ENCODE measurements at regions not wholly inside any gene's neighbourhood (a gene's known extent, or its start where the extent isn't known, plus 50 kb on each side); places are given as distances from the start of the nearest gene placed in this dataset.

DNA sequence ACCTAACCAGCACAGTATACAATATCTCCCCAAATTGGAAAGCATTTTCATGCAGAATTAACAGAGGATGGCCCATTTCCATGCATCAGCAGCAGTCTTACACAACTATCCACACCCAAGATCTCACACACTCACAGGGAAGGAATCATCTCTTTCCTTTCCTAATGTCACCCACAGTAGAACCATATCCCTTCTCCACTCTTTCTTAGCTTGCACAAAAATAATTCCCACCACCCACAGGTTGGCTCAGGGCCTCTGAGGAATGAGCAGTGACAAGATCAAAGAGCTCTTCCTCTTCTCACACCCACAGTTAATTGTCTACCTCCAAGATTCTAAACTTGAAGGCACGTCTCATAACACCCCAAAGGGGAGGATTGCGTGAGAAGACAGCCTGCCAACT, 217.7 kb upstream of the VEGFC start:
- ATAC-seq: no peak
- Histone ChIP-seq H3K36me3 (no peaks in the 10 kb centered on the region), H3K4me3 (no peak overlapping the region), H3K27ac (no peak overlapping the region), H3K4me1 (no peaks in the 10 kb centered on the region), H3K27me3 (no peaks in the 10 kb centered on the region), H3K9me3 (peaks cover 0 to 28% (median 11%) of the 10 kb centered on the region in 12 donors)
- 48 to 70% (median 49%) methylated on average over 2 of the region's 2 CpGs for WGBS, 4 donors
- TF ChIP-seq, protein P1, sequence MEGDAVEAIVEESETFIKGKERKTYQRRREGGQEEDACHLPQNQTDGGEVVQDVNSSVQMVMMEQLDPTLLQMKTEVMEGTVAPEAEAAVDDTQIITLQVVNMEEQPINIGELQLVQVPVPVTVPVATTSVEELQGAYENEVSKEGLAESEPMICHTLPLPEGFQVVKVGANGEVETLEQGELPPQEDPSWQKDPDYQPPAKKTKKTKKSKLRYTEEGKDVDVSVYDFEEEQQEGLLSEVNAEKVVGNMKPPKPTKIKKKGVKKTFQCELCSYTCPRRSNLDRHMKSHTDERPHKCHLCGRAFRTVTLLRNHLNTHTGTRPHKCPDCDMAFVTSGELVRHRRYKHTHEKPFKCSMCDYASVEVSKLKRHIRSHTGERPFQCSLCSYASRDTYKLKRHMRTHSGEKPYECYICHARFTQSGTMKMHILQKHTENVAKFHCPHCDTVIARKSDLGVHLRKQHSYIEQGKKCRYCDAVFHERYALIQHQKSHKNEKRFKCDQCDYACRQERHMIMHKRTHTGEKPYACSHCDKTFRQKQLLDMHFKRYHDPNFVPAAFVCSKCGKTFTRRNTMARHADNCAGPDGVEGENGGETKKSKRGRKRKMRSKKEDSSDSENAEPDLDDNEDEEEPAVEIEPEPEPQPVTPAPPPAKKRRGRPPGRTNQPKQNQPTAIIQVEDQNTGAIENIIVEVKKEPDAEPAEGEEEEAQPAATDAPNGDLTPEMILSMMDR (IDR thresholded peaks at IDR 0.05): no peak
- no peak for TF ChIP-seq POLR2A (IDR thresholded peaks at IDR 0.05)
- intact Hi-C loops (cut with DNase I): no loop called here
- no peak for DNase-seq

DNA sequence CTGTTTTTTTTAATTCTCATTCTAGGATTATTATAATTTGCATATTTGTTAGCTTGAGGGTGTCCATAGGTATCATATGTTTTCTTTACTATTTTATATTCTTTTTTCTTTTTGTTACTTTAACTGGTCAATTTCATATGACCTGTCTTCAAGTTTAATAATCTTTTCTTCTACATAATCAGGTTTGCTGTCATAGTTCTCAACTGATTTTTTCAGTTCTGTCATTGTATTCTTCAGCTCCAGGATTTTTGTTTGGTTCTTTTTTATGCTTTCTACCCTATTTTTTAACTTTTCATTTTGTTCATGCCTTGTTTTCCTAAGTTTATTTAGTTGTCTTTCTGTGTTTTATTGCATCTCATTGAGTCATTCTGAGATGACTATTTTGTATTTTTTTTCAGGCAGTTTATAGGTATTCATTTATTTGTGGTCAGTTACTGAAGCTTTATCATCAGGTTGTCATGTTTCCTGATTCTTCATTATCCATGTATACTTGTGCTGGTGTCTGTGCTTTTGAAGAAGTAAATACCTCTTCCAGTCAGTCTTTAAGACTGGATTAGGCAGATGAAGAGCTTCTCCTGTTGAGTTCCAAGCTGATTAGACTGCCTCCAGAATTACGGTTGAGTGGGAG, 220.3 kb upstream of the VEGFC start:
- no peaks in the 10 kb centered on the region for H3K36me3 ChIP-seq
- peaks cover 0 to 28% (median 11%) of the 10 kb centered on the region in 12 donors for H3K9me3 ChIP-seq
- H3K4me1 ChIP-seq: no peaks in the 10 kb centered on the region
- DNase-seq (no peak), ATAC-seq (no peak)
- TF ChIP-seq, protein P1 (IDR thresholded peaks at IDR 0.05): no peak
- TF ChIP-seq POLR2A (IDR thresholded peaks at IDR 0.05): no peak
- intact Hi-C loops (cut with DNase I): no loop called here
- 89 to 100% (median 98%) methylated on average over 1 of the region's 1 CpG for WGBS, 4 donors
- H3K27ac ChIP-seq: no peak overlapping the region
- H3K27me3 ChIP-seq: no peaks in the 10 kb centered on the region
- no peak overlapping the region for H3K4me3 ChIP-seq

DNA sequence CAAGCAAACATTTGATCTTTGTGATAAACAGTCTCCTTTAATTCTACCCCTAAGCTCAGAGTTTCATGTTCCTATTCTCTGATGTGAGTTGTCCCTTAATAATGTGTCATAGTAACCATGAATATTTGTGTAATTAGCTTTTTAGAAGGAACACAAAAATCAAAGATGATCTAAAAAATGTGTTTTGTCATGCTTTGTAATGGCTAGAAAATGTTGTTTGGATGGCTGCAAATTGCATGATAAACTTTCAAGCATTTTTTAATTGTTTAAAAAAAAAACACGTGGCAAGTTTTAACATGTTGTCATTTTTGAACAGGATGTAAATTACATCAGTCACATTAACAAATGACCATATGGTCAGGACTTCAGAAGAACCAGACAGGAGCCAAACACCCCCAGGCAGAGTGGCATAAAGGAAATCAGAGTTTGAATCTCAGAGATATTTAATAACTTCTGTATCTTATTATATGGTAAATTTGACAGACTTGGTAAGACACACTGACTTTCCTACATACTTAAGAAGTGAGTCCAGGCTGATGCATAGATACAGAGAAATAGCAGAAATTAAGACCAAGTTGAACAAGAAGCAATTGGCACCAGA, 223.9 kb upstream of the VEGFC start:
- H3K4me3 ChIP-seq: no peak overlapping the region
- no peaks in the 10 kb centered on the region for H3K36me3 ChIP-seq
- WGBS, 4 donors: 25 to 56% (median 33%) methylated on average over 1 of the region's 1 CpG
- TF ChIP-seq, protein P1 (IDR thresholded peaks at IDR 0.05): no peak
- no peak for TF ChIP-seq POLR2A (IDR thresholded peaks at IDR 0.05)
- peaks cover 0 to 43% (median 17%) of the 10 kb centered on the region in 12 donors for H3K9me3 ChIP-seq
- H3K27ac ChIP-seq: no peak overlapping the region
- no peak for ATAC-seq
- intact Hi-C loops (cut with DNase I): no loop called here
- H3K27me3 ChIP-seq: no peaks in the 10 kb centered on the region
- H3K4me1 ChIP-seq: no peaks in the 10 kb centered on the region
- DNase-seq: no peak

DNA sequence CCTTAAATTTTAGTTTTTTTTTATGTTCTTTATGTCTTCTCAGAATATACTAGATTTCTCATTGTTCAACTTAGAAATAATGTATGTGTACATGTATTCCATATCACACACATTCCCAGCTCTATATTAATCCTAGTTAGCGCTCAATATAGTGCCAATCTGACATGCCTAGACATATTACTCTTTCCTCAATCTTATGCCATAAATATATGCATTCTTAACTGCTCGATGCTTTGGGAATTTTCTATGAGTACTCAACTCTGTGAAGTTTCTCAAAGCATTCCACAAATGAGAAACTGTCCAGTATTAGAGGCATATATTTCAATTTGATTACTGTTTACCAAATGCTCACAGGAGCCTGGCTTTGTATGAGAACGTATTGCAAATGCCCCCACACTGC, 231.2 kb upstream of the VEGFC start:
- no peak overlapping the region for H3K27ac ChIP-seq
- WGBS, 4 donors: 78 to 83% (median 82%) methylated on average over 3 of the region's 3 CpGs
- ATAC-seq: no peak
- H3K9me3 ChIP-seq: peaks cover 0 to 21% (median 0%) of the 10 kb centered on the region in 12 donors
- DNase-seq: no peak
- no peaks in the 10 kb centered on the region for H3K27me3 ChIP-seq
- no peak overlapping the region for H3K4me3 ChIP-seq
- no peaks in the 10 kb centered on the region for H3K36me3 ChIP-seq
- no peaks in the 10 kb centered on the region for H3K4me1 ChIP-seq
- no peak for TF ChIP-seq POLR2A (IDR thresholded peaks at IDR 0.05)
- TF ChIP-seq, protein P1 (IDR thresholded peaks at IDR 0.05): no peak
- intact Hi-C loops (cut with DNase I): no loop called here

Data from heart left ventricle (tissue), 16 donors.